Heart right ventricle (tissue), 16 donors: ENCODE measurements at regions not wholly inside any gene's neighbourhood (a gene's known extent, or its start where the extent isn't known, plus 50 kb on each side); places are given as distances from the start of the nearest gene placed in this dataset.

Source experiments
- ATAC-seq, 8 donors: fragments of 200-7000 bp; cut with Tn5 transposase; one replicate each; pipeline ENCODE4 v1.9.1; 2020; ENCODE audit warnings: mild to moderate bottlenecking in 8 of 8, moderate library complexity in 8 of 8, moderate number of reproducible peaks in 1 of 8
- DNase-seq, 2 donors: peaks; one replicate each; pipeline ENCODE4 v3.0.0-alpha.2; 2020
- H3K27ac ChIP-seq, 10 donors: fragments of 200-600 bp; sonication (generic) in 2 of 10; one replicate each; pipeline versions ENCODE4 v1.5.0 to v1.8.0; 2020 to 2022; ENCODE audit warnings: mild to moderate bottlenecking in 3 of 10
- H3K27me3 ChIP-seq, 7 donors: fragments of 200-600 bp; one replicate each; pipeline ENCODE4 v1.8.0; 2021 to 2022; ENCODE audit warnings: mild to moderate bottlenecking in 2 of 7
- H3K36me3 ChIP-seq, 9 donors: fragments of 200-600 bp; sonication (generic) in 1 of 9; one replicate each; pipeline versions ENCODE4 v1.5.0 to v1.8.0; 2020 to 2022; ENCODE audit warnings: mild to moderate bottlenecking in 2 of 9
- H3K4me1 ChIP-seq, 9 donors: fragments of 200-600 bp; sonication (generic) in 1 of 9; one replicate each; pipeline versions ENCODE4 v1.5.0 to v1.8.0; 2020 to 2022; ENCODE audit warnings: mild to moderate bottlenecking in 4 of 9
- H3K4me3 ChIP-seq, 10 donors: fragments of 200-600 bp; sonication (generic) in 2 of 10; one replicate each; pipeline versions ENCODE4 v1.5.0 to v1.8.0; 2020 to 2022; ENCODE audit warnings: mild to moderate bottlenecking in 7 of 10, moderate library complexity in 2 of 10
- H3K9me3 ChIP-seq, 11 donors: fragments of 200-600 bp in 10 of 11; sonication (generic) in 2 of 11; one replicate each; pipeline versions ENCODE4 v1.5.0 to v1.8.0; 2013 to 2022; ENCODE audit warnings: mild to moderate bottlenecking in 2 of 11, control low read depth in 1 of 11, moderate library complexity in 1 of 11
- CTCF ChIP-seq, 9 donors: fragments of 200-600 bp; sonication (generic) in 2 of 9; IDR thresholded peaks; one replicate each; pipeline versions ENCODE4 v1.5.0 to v1.8.0; 2021 to 2022; ENCODE audit warnings: antibody characterized with exemption in 9 of 9, mild to moderate bottlenecking in 5 of 9, moderate library complexity in 1 of 9
- WGBS, 2 donors: extraction: QIAGEN DNeasy Blood & Tissue Kit; methylation state at CpG; one replicate each; pipeline ENCODE4 v1.1.7; 2013; ENCODE audit warnings: inconsistent platforms in 1 of 2; 5-methylcytosine and 5-hydroxymethylcytosine counted together
- intact Hi-C, 10 donors: fragments of 100-400 bp; cut with DNase I; formaldehyde crosslinking; loops; one replicate each; pipeline versions ENCODE4 v1.11.1 to v1.14.2; 2022
- donor health status: Arrhythmogenic right ventricular cardiomyopathy.
- donor health status: ischemic (EF 13 %, LVEDD 7.1; RV severe dilation, severe dysfunction).
- donor health status: healthy with polysubstance abuse.
- donor health status: DM: no; HTN: yes; CAD: no.
- donor health status: DM: no; HTN: no; CAD: no.
- donor health status: ischemic (EF 25% LVEDD 6.9; RV normal size, moderate dysfunction).
- donor health status: ischemic (EF 25% LVEDD 5.7; RV mildly dilated, moderate dysfunction).
- donor health status: healthy.
- donor health status: DM: yes; HTN: yes; CAD: no.
- donor health status: Ischemic cardiomyopathy.
- donor health status: ischemic (EF 35%, LVEDD 5.7; RV mildly dilated, moderate dysfunction).
- donor health status: nonischemic (EF 11% LVEDD 7.7; RV severe dilation, severe dysfunction).
- donor health status: DM: yes; HTN: yes; CAD: no.
- donor health status: PGD.
- donor health status: ischemic (EF 29% LVEDD 5.4; RV normal size, mild dysfunction).
- donor health status: nonischemic (EF 23%, LVEDD 6.1; RV moderate dilation, normal function).

- no peak for DNase-seq
- ATAC-seq: no peak
Measured at GRCh38 chrY:19503092-19503449, 241.5 kb downstream of the KDM5D start.

DNA sequence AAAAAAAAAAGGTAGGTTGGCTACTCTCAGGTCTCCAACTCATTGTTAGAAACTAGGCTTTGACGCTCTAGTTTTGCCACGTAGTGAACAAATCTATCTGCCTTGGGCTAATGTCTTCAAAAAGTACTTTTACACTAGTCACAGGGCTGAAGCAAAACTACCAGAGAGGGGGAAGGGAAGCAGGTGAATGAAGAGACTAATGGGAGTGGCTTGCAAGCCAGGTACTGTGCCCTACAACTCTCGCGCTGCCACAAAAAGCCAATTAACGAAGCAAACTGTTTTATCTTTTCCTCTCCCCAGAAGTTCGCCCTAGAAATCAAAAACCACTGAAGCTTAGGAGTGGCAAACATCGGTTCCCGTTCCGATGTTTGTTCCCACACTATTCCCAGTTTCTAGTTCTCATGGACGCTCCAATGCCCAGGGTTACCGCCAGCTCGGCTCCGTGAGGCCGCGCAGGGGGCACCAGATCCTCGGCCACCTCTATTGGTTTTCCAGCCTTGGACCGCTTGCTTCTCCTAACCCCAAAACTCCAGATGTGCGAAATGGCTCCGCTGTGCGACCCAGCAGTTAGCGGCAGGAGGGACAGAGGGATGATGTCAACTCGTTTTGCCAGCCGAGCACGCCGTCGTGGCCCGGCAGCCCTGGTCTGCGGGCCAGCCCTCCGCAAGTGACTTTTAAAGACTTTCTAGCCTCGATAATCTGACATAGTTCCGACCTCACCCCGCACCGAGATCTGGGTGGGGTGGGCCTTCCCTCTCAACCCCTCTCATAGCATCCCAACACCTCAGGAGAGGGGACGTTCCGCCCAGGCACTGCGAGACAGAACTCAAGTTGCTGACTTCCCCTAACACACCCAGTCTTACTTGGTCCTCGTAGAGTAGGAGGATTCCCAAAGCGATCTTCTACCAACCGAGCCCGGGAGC lies 242.1 kb downstream of the KDM5D start:
- no peak for ATAC-seq
- H3K27me3 ChIP-seq: peaks cover 0 to 8% (median 0%) of the 10 kb centered on the region in 7 donors
- H3K4me3 ChIP-seq: no peak overlapping the region
- H3K36me3 ChIP-seq: no peaks in the 10 kb centered on the region
- H3K9me3 ChIP-seq: no peaks in the 10 kb centered on the region
- H3K27ac ChIP-seq: no peak overlapping the region
- DNase-seq: no peak
- H3K4me1 ChIP-seq: no peaks in the 10 kb centered on the region
- intact Hi-C loops: no loop called here
- no peak for TF ChIP-seq CTCF (IDR thresholded peaks at IDR 0.05)
- WGBS, 2 donors: 24 to 26% methylated on average over 40 of the region's 40 CpGs

More at GRCh38 chrY:19503092-19503449, 241.5 kb downstream of the KDM5D start:
- intact Hi-C loops: no loop called here
- TF ChIP-seq CTCF (IDR thresholded peaks at IDR 0.05): no peak
- no peaks in the 10 kb centered on the region for H3K36me3 ChIP-seq
- H3K9me3 ChIP-seq: no peaks in the 10 kb centered on the region
- 27 to 36% methylated on average over 14 to 15 of the region's 15 CpGs for WGBS, 2 donors
- no peak overlapping the region for H3K27ac ChIP-seq
- H3K4me3 ChIP-seq: no peak overlapping the region
- peaks cover 0 to 8% (median 0%) of the 10 kb centered on the region in 7 donors for H3K27me3 ChIP-seq
- no peaks in the 10 kb centered on the region for H3K4me1 ChIP-seq

- Histone ChIP-seq H3K27ac (no peak overlapping the region), H3K4me1 (no peaks in the 10 kb centered on the region), H3K9me3 (no peaks in the 10 kb centered on the region), H3K27me3 (peaks cover 0 to 8% (median 0%) of the 10 kb centered on the region in 7 donors), H3K36me3 (no peaks in the 10 kb centered on the region), H3K4me3 (no peak overlapping the region)
- 58 to 66% methylated on average over 5 of the region's 5 CpGs for WGBS, 2 donors
- intact Hi-C loops: no loop called here
- TF ChIP-seq CTCF (IDR thresholded peaks at IDR 0.05): no peak
- ATAC-seq (no peak), DNase-seq (no peak)
Measured at GRCh38 chrY:19498556-19498955, 246.0 kb downstream of the KDM5D start.

- no peaks in the 10 kb centered on the region for H3K27me3 ChIP-seq
- ATAC-seq: no peak
- H3K9me3 ChIP-seq: peaks cover 0 to 14% (median 0%) of the 10 kb centered on the region in 11 donors
- intact Hi-C loops: no loop called here
- no peaks in the 10 kb centered on the region for H3K36me3 ChIP-seq
- TF ChIP-seq CTCF (IDR thresholded peaks at IDR 0.05): no peak
- no peak for DNase-seq
- no peak overlapping the region for H3K27ac ChIP-seq
- H3K4me3 ChIP-seq: no peak overlapping the region
- no peaks in the 10 kb centered on the region for H3K4me1 ChIP-seq
- WGBS, 2 donors: 61 to 65% methylated on average over 3 of the region's 3 CpGs
Measured at GRCh38 chrY:19487494-19487893, 257.0 kb downstream of the KDM5D start.
